GM13977 (cell line): ENCODE measurements at regions not wholly inside any gene's neighbourhood (a gene's known extent, or its start where the extent isn't known, plus 50 kb on each side); places are given as distances from the start of the nearest gene placed in this dataset.

Source experiments
- DNase-seq: peaks from one replicate; pipeline ENCODE4 v3.0.0; 2012; ENCODE audit warnings: low spot score
- CTCF ChIP-seq: IDR thresholded peaks from 2 replicates; pipeline ENCODE4 v1.5.1; 2012; ENCODE audit warnings: mild to moderate bottlenecking, control low read depth; ENCODE audit not compliant: insufficient read depth; ENCODE audit errors: extremely low read depth, missing control alignments
- in situ Hi-C: fragments of 300-500 bp; cut with MboI; formaldehyde crosslinking; loops from one replicate; pipeline ENCODE4 v1.12.0; 2022; ENCODE audit warnings: low sequenced_read_pairs, low pct_unique_long_range_greater_than_20kb, mixed read lengths, inconsistent platforms; ENCODE audit not compliant: unreplicated experiment

- DNase-seq = no peak
- TF ChIP-seq CTCF = no peak
- in situ Hi-C loops = no loop called here
Measured at GRCh38 chr9:79176014-79176697, 395.6 kb upstream of the TLE4 start.

GRCh38 chr9:79184831-79185230 lies 386.9 kb upstream of the TLE4 start:
- in situ Hi-C loops = no loop called here
- no peak for TF ChIP-seq CTCF
- DNase-seq = no peak

- DNase-seq = no peak
- no peak for TF ChIP-seq CTCF
- in situ Hi-C loops = no loop called here
Measured at GRCh38 chr9:79185866-79186265, 385.9 kb upstream of the TLE4 start.

- in situ Hi-C loops = no loop called here
Measured at GRCh38 chr9:79189511-79189924, 382.2 kb upstream of the TLE4 start.

GRCh38 chr9:79193001-79193400 lies 378.8 kb upstream of the TLE4 start:
- in situ Hi-C loops = no loop called here
- no peak for DNase-seq
- TF ChIP-seq CTCF = no peak

More at GRCh38 chr9:79189511-79189924, 382.2 kb upstream of the TLE4 start:
- DNase-seq = no peak
- no peak for TF ChIP-seq CTCF

- no peak for DNase-seq
- TF ChIP-seq CTCF = no peak
- in situ Hi-C loops = no loop called here
Measured at GRCh38 chr9:79193501-79194223, 378.1 kb upstream of the TLE4 start.
